Liver (tissue), 8 donors: ENCODE measurements at regions not wholly inside any gene's neighbourhood (a gene's known extent, or its start where the extent isn't known, plus 50 kb on each side); places are given as distances from the start of the nearest gene placed in this dataset.

ENCODE experiments used
- DNase-seq: peaks from one replicate; pipeline ENCODE4 v3.0.0-alpha.2; 2017; ENCODE audit warnings: low spot score
- H3K27ac ChIP-seq, 2 donors: one replicate each; pipeline ENCODE4 v1.7.0; 2013; ENCODE audit warnings: inconsistent platforms in 2 of 2, low read length in 2 of 2, control low read depth in 1 of 2, low read depth in 1 of 2, mild to moderate bottlenecking in 1 of 2
- H3K27me3 ChIP-seq, 4 donors: one replicate each; pipeline versions ENCODE4 v1.6.1 to v1.7.0; 2013; ENCODE audit warnings: low read length in 3 of 4, inconsistent platforms in 1 of 4, mild to moderate bottlenecking in 1 of 4, moderate library complexity in 1 of 4; ENCODE audit not compliant: control insufficient read depth in 4 of 4, insufficient read depth in 4 of 4
- H3K36me3 ChIP-seq, 4 donors: one replicate each; pipeline versions ENCODE4 v1.6.1 to v1.7.0; 2013; ENCODE audit warnings: low read length in 3 of 4, mild to moderate bottlenecking in 3 of 4, low read depth in 1 of 4, moderate library complexity in 1 of 4; ENCODE audit not compliant: control insufficient read depth in 4 of 4, insufficient read depth in 3 of 4
- H3K4me1 ChIP-seq, 4 donors: one replicate each; pipeline versions ENCODE4 v1.6.1 to v1.7.0; 2013; ENCODE audit warnings: low read length in 3 of 4, mild to moderate bottlenecking in 3 of 4, moderate library complexity in 1 of 4; ENCODE audit not compliant: control insufficient read depth in 4 of 4, insufficient read depth in 4 of 4
- H3K4me3 ChIP-seq, 3 donors: one replicate each; pipeline versions ENCODE4 v1.6.1 to v1.7.0; 2013; ENCODE audit warnings: low read length in 3 of 3, control low read depth in 1 of 3, low read depth in 1 of 3, mild to moderate bottlenecking in 1 of 3
- H3K9ac ChIP-seq, 2 donors: one replicate each; pipeline ENCODE4 v1.7.0; 2013; ENCODE audit warnings: low read length in 2 of 2, mild to moderate bottlenecking in 2 of 2, moderate library complexity in 2 of 2, control low read depth in 1 of 2, low read depth in 1 of 2
- H3K9me3 ChIP-seq, 4 donors: one replicate each; pipeline versions ENCODE4 v1.6.1 to v1.7.0; 2013; ENCODE audit warnings: low read length in 3 of 4; ENCODE audit not compliant: control insufficient read depth in 4 of 4
- ATF3 ChIP-seq: IDR thresholded peaks from 2 replicates; pipeline ENCODE4 v1.6.1; 2016; ENCODE audit warnings: antibody characterized with exemption
- CTCF ChIP-seq: fragments of 150-350 bp; IDR thresholded peaks from 2 replicates; pipeline ENCODE4 v1.5.1; 2017; ENCODE audit warnings: improper control_type of control experiment, low read depth, low read length; ENCODE audit not compliant: missing input control
- EGR1 ChIP-seq, 2 donors: IDR thresholded peaks; 2 replicates each; pipeline ENCODE4 v1.6.1; 2016 to 2018; ENCODE audit warnings: antibody characterized with exemption in 2 of 2, low read depth in 2 of 2
- FOXA1 ChIP-seq: IDR thresholded peaks from 2 replicates; pipeline ENCODE4 v1.6.1; 2016; ENCODE audit warnings: antibody characterized with exemption
- FOXA2 ChIP-seq: IDR thresholded peaks from 2 replicates; pipeline ENCODE4 v1.6.1; 2016; ENCODE audit warnings: antibody characterized with exemption
- GABPA ChIP-seq, 2 donors: IDR thresholded peaks in 1 of 2; conservative IDR thresholded peaks in 1 of 2; 2 replicates each; pipeline ENCODE4 v1.6.1; 2016; ENCODE audit warnings: antibody characterized with exemption in 2 of 2, mild to moderate bottlenecking in 1 of 2, moderate library complexity in 1 of 2
- HNF4A ChIP-seq, 2 donors: conservative IDR thresholded peaks; 2 replicates each; pipeline ENCODE4 v1.6.1; 2016; ENCODE audit warnings: antibody characterized with exemption in 2 of 2, mild to moderate bottlenecking in 2 of 2
- HNF4G ChIP-seq: IDR thresholded peaks from 2 replicates; pipeline ENCODE4 v1.6.1; 2016; ENCODE audit warnings: antibody characterized with exemption
- JUND ChIP-seq, 2 donors: IDR thresholded peaks; 2 replicates each; pipeline ENCODE4 v1.6.1; 2016; ENCODE audit warnings: antibody characterized with exemption in 2 of 2
- MAX ChIP-seq: IDR thresholded peaks from 2 replicates; pipeline ENCODE4 v1.6.1; 2016; ENCODE audit warnings: antibody characterized with exemption
- NR2F2 ChIP-seq: IDR thresholded peaks from 2 replicates; pipeline ENCODE4 v1.6.1; 2016; ENCODE audit warnings: antibody characterized with exemption
- REST ChIP-seq: IDR thresholded peaks from 2 replicates; pipeline ENCODE4 v1.6.1; 2016; ENCODE audit warnings: antibody characterized with exemption, mild to moderate bottlenecking
- RXRA ChIP-seq, 2 donors: IDR thresholded peaks; 2 replicates each; pipeline ENCODE4 v1.6.1; 2017 to 2018; ENCODE audit warnings: antibody characterized with exemption in 2 of 2, mild to moderate bottlenecking in 1 of 2
- SP1 ChIP-seq: IDR thresholded peaks from 2 replicates; pipeline ENCODE4 v1.6.1; 2018; ENCODE audit warnings: antibody characterized with exemption, mild to moderate bottlenecking
- TAF1 ChIP-seq: conservative IDR thresholded peaks from 2 replicates; pipeline ENCODE4 v1.6.1; 2016; ENCODE audit warnings: antibody characterized with exemption, mild to moderate bottlenecking
- YY1 ChIP-seq: IDR thresholded peaks from 2 replicates; pipeline ENCODE4 v1.6.1; 2016; ENCODE audit warnings: antibody characterized with exemption, mild to moderate bottlenecking
- WGBS: extraction: QIAGEN DNeasy Blood & Tissue Kit; methylation state at CpG from one replicate; pipeline ENCODE4 v1.1.7; 2013; 5-methylcytosine and 5-hydroxymethylcytosine counted together
- donor health status: healthy.
- donor health status: healthy.
- donor health status: healthy.
- donor health status: healthy.
- donor health status: healthy.

DNA sequence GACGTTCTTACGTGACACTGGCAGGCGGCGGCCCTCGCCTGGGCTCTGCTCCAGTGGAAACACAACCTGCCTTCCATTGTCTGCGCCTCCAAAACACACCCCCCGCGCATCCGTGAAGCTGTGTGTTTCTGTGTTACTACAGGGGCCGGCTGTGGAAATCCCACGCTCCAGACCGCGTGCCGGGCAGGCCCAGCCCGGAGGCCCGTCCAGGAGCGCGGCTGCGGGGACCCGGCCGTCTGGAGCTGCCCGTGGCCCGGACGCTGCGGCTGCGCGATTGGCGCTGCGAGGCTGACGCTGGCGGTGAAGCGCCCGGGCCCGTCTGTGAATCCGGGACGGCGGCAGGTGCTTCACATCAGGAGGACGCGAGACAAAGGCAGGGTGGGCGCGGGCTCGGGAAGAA is 670.3 kb upstream of the SALL3 start:
- Histone ChIP-seq H3K27me3 (peaks cover 0 to 6% (median 0%) of the 10 kb centered on the region in 4 donors), H3K9ac (no peak overlapping the region), H3K4me1 (no peaks in the 10 kb centered on the region), H3K9me3 (no peaks in the 10 kb centered on the region), H3K27ac (no peak overlapping the region), H3K4me3 (no peak overlapping the region), H3K36me3 (no peaks in the 10 kb centered on the region)
- DNase-seq = no peak
- WGBS = 68% methylated on average over 42 of the region's 42 CpGs
- TF ChIP-seq HNF4G = no peak
- no peak for TF ChIP-seq EGR1 (IDR thresholded peaks at IDR 0.05; ENCODE audit: low read depth in 2 of 2)
- TF ChIP-seq TAF1 = no peak
- no peak for TF ChIP-seq FOXA2
- TF ChIP-seq CTCF = no peak
- TF ChIP-seq HNF4A (conservative IDR thresholded peaks at IDR 0.05) = no peak
- no peak for TF ChIP-seq FOXA1
- TF ChIP-seq RXRA (IDR thresholded peaks at IDR 0.05) = no peak
- no peak for TF ChIP-seq ATF3
- no peak for TF ChIP-seq SP1
- no peak for TF ChIP-seq MAX
- no peak for TF ChIP-seq JUND (IDR thresholded peaks at IDR 0.05)
- TF ChIP-seq REST = no peak
- no peak for TF ChIP-seq YY1
- TF ChIP-seq GABPA (IDR thresholded peaks at IDR 0.05 in 1 of 2, conservative IDR thresholded peaks at IDR 0.05 in 1 of 2) = no peak
- TF ChIP-seq NR2F2 = no peak

GRCh38 chr18:78309924-78310323 is 669.7 kb upstream of the SALL3 start:
- H3K27ac ChIP-seq = no peak overlapping the region
- no peaks in the 10 kb centered on the region for H3K36me3 ChIP-seq
- no peak overlapping the region for H3K9ac ChIP-seq
- WGBS = 68% methylated on average over 8 of the region's 8 CpGs
- no peak for TF ChIP-seq NR2F2
- no peaks in the 10 kb centered on the region for H3K4me1 ChIP-seq
- no peaks in the 10 kb centered on the region for H3K9me3 ChIP-seq
- H3K4me3 ChIP-seq = no peak overlapping the region
- H3K27me3 ChIP-seq = peaks cover 0 to 5% (median 0%) of the 10 kb centered on the region in 4 donors
- DNase-seq = no peak
